B cell (primary cell): ENCODE measurements at regions not wholly inside any gene's neighbourhood (a gene's known extent, or its start where the extent isn't known, plus 50 kb on each side); places are given as distances from the start of the nearest gene placed in this dataset.

Experiments used
- EZH2 ChIP-seq: IDR thresholded peaks from 2 replicates; pipeline ENCODE4 v1.6.1; 2012; ENCODE audit warnings: borderline replicate concordance, low read depth, mild to moderate bottlenecking, moderate library complexity, low read length; ENCODE audit not compliant: insufficient read depth, poor library complexity, severe bottlenecking
- TF ChIP-seq, protein P1 (sequence below): fragments of 200-600 bp; IDR thresholded peaks from one replicate; pipeline ENCODE4 v1.8.0; 2022; ENCODE audit warnings: antibody characterized with exemption, mild to moderate bottlenecking

DNA sequence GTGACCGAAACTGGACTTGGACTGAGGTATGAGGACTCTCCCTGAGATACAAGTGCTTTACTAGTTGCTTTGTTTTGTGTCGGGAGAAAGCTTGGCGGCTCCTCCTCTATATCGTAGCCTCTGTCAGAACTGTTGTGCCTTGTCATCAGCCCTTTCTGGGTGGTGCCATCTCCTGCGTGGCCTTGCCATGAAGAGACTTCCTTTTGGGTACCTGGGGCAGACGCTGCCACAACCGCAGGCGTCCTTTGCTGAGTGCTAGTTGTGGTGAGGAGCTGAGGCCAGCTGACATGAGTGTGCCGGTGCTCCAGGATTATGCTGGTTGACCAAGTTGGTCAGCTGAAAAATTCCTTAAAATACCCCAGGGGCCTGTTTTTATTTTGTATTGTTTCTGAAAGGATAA, 124.5 kb downstream of the AKAP11 start:
- TF ChIP-seq, protein P1, sequence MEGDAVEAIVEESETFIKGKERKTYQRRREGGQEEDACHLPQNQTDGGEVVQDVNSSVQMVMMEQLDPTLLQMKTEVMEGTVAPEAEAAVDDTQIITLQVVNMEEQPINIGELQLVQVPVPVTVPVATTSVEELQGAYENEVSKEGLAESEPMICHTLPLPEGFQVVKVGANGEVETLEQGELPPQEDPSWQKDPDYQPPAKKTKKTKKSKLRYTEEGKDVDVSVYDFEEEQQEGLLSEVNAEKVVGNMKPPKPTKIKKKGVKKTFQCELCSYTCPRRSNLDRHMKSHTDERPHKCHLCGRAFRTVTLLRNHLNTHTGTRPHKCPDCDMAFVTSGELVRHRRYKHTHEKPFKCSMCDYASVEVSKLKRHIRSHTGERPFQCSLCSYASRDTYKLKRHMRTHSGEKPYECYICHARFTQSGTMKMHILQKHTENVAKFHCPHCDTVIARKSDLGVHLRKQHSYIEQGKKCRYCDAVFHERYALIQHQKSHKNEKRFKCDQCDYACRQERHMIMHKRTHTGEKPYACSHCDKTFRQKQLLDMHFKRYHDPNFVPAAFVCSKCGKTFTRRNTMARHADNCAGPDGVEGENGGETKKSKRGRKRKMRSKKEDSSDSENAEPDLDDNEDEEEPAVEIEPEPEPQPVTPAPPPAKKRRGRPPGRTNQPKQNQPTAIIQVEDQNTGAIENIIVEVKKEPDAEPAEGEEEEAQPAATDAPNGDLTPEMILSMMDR: no peak
- no peak for TF ChIP-seq EZH2
